ENCODE measurements at regions not wholly inside any gene's neighbourhood (a gene's known extent, or its start where the extent isn't known, plus 50 kb on each side); places are given as distances from the start of the nearest gene placed in this dataset.

DNA sequence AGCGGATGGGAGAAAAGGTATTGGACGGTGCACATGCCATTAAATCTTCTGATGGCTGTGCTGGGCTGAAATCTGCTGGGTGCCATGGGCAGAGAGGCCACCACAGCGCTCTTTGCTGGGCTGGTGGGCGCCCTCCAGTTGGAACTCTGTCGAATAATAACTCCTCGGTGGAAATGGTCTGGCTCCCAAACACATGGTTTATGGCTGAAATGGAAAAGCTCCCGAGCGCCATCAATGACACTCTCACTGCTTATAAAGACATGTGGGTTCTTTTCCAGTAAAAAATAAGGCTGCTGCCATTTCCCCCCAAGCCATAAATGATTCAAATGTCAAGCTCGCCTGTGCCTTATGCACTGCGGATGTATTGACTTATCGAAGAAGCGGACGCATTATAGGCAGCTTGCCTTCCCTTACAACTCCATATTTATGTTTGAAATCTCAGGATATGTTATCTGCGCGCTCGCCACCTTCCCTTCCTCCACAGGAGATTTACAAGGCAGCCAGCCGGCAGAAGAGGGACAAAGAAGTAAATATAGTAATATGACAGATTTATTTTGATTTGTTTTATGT is 239.0 kb upstream of the MKI67 start:
- no peaks in the 10 kb centered on the region for H3K36me3 ChIP-seq (ENCODE audit: control insufficient read depth in 4 of 4, insufficient read depth in 4 of 4, low read length in 4 of 4)
- H3K27ac ChIP-seq (ENCODE audit: low read depth in 1 of 2, low read length in 1 of 2) = no peak overlapping the region
- H3K4me3 ChIP-seq = no peak overlapping the region
- peaks cover 0 to 2% (median 0%) of the 10 kb centered on the region in 4 donors for H3K9me3 ChIP-seq (ENCODE audit: control insufficient read depth in 4 of 4, insufficient read depth in 3 of 4, low read length in 3 of 4)
- ATAC-seq (ENCODE audit: insufficient read depth, low FRiP score) = no peak
- DNase-seq = no peak
- peaks cover 0 to 6% (median 0%) of the 10 kb centered on the region in 3 donors for H3K27me3 ChIP-seq (ENCODE audit: control insufficient read depth in 3 of 3, insufficient read depth in 3 of 3, low read length in 2 of 3)
- H3K4me1 ChIP-seq (ENCODE audit: control insufficient read depth in 5 of 5, insufficient read depth in 5 of 5, low read length in 5 of 5) = no peaks in the 10 kb centered on the region
- WGBS, 2 donors = 83 to 90% methylated on average over 17 of the region's 17 CpGs
- TF ChIP-seq, protein P1, sequence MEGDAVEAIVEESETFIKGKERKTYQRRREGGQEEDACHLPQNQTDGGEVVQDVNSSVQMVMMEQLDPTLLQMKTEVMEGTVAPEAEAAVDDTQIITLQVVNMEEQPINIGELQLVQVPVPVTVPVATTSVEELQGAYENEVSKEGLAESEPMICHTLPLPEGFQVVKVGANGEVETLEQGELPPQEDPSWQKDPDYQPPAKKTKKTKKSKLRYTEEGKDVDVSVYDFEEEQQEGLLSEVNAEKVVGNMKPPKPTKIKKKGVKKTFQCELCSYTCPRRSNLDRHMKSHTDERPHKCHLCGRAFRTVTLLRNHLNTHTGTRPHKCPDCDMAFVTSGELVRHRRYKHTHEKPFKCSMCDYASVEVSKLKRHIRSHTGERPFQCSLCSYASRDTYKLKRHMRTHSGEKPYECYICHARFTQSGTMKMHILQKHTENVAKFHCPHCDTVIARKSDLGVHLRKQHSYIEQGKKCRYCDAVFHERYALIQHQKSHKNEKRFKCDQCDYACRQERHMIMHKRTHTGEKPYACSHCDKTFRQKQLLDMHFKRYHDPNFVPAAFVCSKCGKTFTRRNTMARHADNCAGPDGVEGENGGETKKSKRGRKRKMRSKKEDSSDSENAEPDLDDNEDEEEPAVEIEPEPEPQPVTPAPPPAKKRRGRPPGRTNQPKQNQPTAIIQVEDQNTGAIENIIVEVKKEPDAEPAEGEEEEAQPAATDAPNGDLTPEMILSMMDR (IDR thresholded peaks at IDR 0.05; ENCODE audit: control extremely low read depth, extremely low read depth) = no peak
- H3K9ac ChIP-seq (ENCODE audit: insufficient read depth in 1 of 2, low read length in 2 of 2) = no peak overlapping the region

DNA sequence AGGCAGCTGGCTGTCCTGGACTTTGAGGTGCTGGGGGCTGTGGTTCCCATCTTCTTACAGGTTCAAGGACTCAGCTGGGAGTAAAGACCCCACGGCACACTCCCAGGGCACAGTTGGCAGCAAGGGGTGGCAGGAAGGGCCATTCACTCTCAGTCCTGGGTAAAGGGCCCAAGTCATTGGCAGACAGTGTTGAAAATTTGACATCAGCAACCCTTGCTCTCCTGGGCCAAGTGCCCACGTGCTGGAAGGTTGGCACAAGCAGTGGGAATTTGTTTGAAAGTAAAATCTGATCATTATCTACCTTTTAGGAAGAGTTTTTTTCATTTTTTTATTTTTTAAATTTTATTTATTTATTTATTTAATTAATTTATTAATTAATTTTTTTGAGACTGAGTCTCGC is 241.6 kb upstream of the MKI67 start:
- TF ChIP-seq, protein P1 (IDR thresholded peaks at IDR 0.05; ENCODE audit: control extremely low read depth, extremely low read depth) = no peak
- no peak overlapping the region for H3K27ac ChIP-seq (ENCODE audit: low read depth in 1 of 2, low read length in 1 of 2)
- H3K9me3 ChIP-seq (ENCODE audit: control insufficient read depth in 4 of 4, insufficient read depth in 3 of 4, low read length in 3 of 4) = no peaks in the 10 kb centered on the region
- no peaks in the 10 kb centered on the region for H3K36me3 ChIP-seq (ENCODE audit: control insufficient read depth in 4 of 4, insufficient read depth in 4 of 4, low read length in 4 of 4)
- H3K4me1 ChIP-seq (ENCODE audit: control insufficient read depth in 5 of 5, insufficient read depth in 5 of 5, low read length in 5 of 5) = no peaks in the 10 kb centered on the region
- peaks cover 0 to 6% (median 0%) of the 10 kb centered on the region in 3 donors for H3K27me3 ChIP-seq (ENCODE audit: control insufficient read depth in 3 of 3, insufficient read depth in 3 of 3, low read length in 2 of 3)
- H3K4me3 ChIP-seq = no peak overlapping the region
- WGBS, 2 donors = 74 to 77% methylated on average over 3 of the region's 3 CpGs
- DNase-seq = no peak
- ATAC-seq (ENCODE audit: insufficient read depth, low FRiP score) = no peak
- H3K9ac ChIP-seq (ENCODE audit: insufficient read depth in 1 of 2, low read length in 2 of 2) = no peak overlapping the region

DNA sequence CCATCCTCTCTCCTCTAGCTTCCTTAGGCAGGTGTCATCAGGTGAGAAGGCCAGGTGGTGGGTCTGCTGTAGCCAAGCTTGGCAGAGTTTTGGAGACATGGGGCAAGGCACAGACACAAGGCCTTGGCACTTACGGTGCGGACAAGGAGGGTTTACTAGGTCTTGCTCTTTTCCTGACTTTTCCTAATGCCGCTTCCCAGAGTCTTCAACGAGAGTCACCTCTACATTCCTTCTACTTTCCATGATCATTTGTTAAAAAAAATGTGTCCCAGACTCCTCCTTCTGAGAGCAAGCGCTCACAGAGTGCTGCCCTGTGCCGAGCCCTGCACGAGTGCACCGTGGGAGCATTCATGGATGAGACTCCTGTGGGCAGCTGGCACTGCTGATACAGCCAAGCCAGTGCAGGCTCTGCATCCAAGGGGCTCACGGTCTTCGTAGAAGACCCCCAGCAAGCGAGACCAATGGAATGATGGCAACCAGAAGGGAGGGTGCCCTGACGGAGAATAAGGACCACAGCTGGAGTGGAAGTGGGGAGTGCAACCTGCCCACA is 243.0 kb upstream of the MKI67 start:
- DNase-seq = no peak
- TF ChIP-seq, protein P1 (IDR thresholded peaks at IDR 0.05; ENCODE audit: control extremely low read depth, extremely low read depth) = no peak

More for the DNA sequence above, 243.0 kb upstream of the MKI67 start:
- Histone ChIP-seq H3K4me3 (no peak overlapping the region), H3K27ac (ENCODE audit: low read depth in 1 of 2, low read length in 1 of 2) (no peak overlapping the region), H3K9ac (ENCODE audit: insufficient read depth in 1 of 2, low read length in 2 of 2) (no peak overlapping the region), H3K4me1 (ENCODE audit: control insufficient read depth in 5 of 5, insufficient read depth in 5 of 5, low read length in 5 of 5) (no peaks in the 10 kb centered on the region), H3K9me3 (ENCODE audit: control insufficient read depth in 4 of 4, insufficient read depth in 3 of 4, low read length in 3 of 4) (no peaks in the 10 kb centered on the region), H3K27me3 (ENCODE audit: control insufficient read depth in 3 of 3, insufficient read depth in 3 of 3, low read length in 2 of 3) (peaks cover 0 to 3% (median 0%) of the 10 kb centered on the region in 3 donors), H3K36me3 (ENCODE audit: control insufficient read depth in 4 of 4, insufficient read depth in 4 of 4, low read length in 4 of 4) (no peaks in the 10 kb centered on the region)
- 86 to 91% methylated on average over 12 of the region's 12 CpGs for WGBS, 2 donors
- no peak for ATAC-seq (ENCODE audit: insufficient read depth, low FRiP score)

Data from lung (tissue), 11 donors.